Kidney (tissue), 13 donors: ENCODE measurements at regions not wholly inside any gene's neighbourhood (a gene's known extent, or its start where the extent isn't known, plus 50 kb on each side); places are given as distances from the start of the nearest gene placed in this dataset.

Experiments
- DNase-seq, 5 donors: peaks; one replicate each; pipeline ENCODE4 v3.0.0-alpha.2; 2013 to 2020
- FAIRE-seq: peaks from 2 replicates; lab custom pipeline; 2012; peaks lifted over from hg19 to GRCh38; lab: Jason Lieb, UNC
- H3K27ac ChIP-seq, 2 donors: one replicate each; pipeline ENCODE4 v1.7.0; 2013; ENCODE audit warnings: low read depth in 2 of 2, low read length in 2 of 2, inconsistent platforms in 1 of 2
- H3K27me3 ChIP-seq: one replicate; pipeline ENCODE4 v1.7.1; 2013; ENCODE audit warnings: low read length, inconsistent platforms; ENCODE audit not compliant: control insufficient read depth, insufficient read depth
- H3K36me3 ChIP-seq, 3 donors: one replicate each; pipeline versions ENCODE4 v1.7.0 to v1.7.1; 2013; ENCODE audit warnings: low read length in 3 of 3, control low read depth in 1 of 3, inconsistent platforms in 1 of 3; ENCODE audit not compliant: insufficient read depth in 3 of 3, control insufficient read depth in 2 of 3
- H3K4me1 ChIP-seq, 3 donors: one replicate each; pipeline versions ENCODE4 v1.7.0 to v1.7.1; 2013; ENCODE audit warnings: low read length in 3 of 3, inconsistent platforms in 1 of 3, low read depth in 1 of 3; ENCODE audit not compliant: control insufficient read depth in 2 of 3, insufficient read depth in 2 of 3
- H3K4me3 ChIP-seq, 3 donors: one replicate each; pipeline versions ENCODE4 v1.7.0 to v1.8.1; 2013; ENCODE audit warnings: low read length in 3 of 3, control low read depth in 1 of 3, inconsistent platforms in 1 of 3
- H3K9ac ChIP-seq, 3 donors: one replicate each; pipeline versions ENCODE4 v1.7.0 to v1.7.1; 2013; ENCODE audit warnings: low read length in 3 of 3, control low read depth in 1 of 3, inconsistent platforms in 1 of 3
- H3K9me3 ChIP-seq, 3 donors: one replicate each; pipeline versions ENCODE4 v1.7.0 to v1.7.1; 2013; ENCODE audit warnings: low read length in 3 of 3, control low read depth in 1 of 3, inconsistent platforms in 1 of 3; ENCODE audit not compliant: control insufficient read depth in 2 of 3, insufficient read depth in 1 of 3
- CTCF ChIP-seq: IDR thresholded peaks from 3 replicates; pipeline ENCODE4 v1.5.1; 2012; ENCODE audit warnings: mild to moderate bottlenecking, moderate library complexity, borderline replicate concordance; ENCODE audit not compliant: insufficient read depth; ENCODE audit errors: extremely low read depth
- intact Hi-C: fragments of 100-400 bp; cut with DNase I; formaldehyde crosslinking; loops from one replicate; pipeline ENCODE4 v1.11.1; 2022
- donor health status: control.
- donor health status: control.
- donor health status: control.
- donor health status: control.
- donor health status: control.
- donor health status: DM: yes; HTN: yes; CAD: no.
- donor health status: Normal renal cell carcinoma (clear cell type).

GRCh38 chr3:94482686-94483085 lies 419.8 kb downstream of the NSUN3 start:
- Histone ChIP-seq H3K4me1 (no peaks in the 10 kb centered on the region), H3K36me3 (no peaks in the 10 kb centered on the region), H3K27ac (no peak overlapping the region), H3K27me3 (no peaks in the 10 kb centered on the region), H3K9ac (no peak overlapping the region), H3K4me3 (no peak overlapping the region), H3K9me3 (no peaks in the 10 kb centered on the region)
- FAIRE-seq (no peak), DNase-seq (peak in 2 of 5 donors; percentile 12 to 42)
- no peak for TF ChIP-seq CTCF
- intact Hi-C loops, result no loop called here

- FAIRE-seq (no peak), DNase-seq (no peak)
- H3K27me3 ChIP-seq, result no peaks in the 10 kb centered on the region
- no peak for TF ChIP-seq CTCF
- H3K4me1 ChIP-seq, result no peaks in the 10 kb centered on the region
- intact Hi-C loops, result no loop called here
- no peaks in the 10 kb centered on the region for H3K9me3 ChIP-seq
- no peak overlapping the region for H3K27ac ChIP-seq
- H3K36me3 ChIP-seq, result no peaks in the 10 kb centered on the region
- H3K9ac ChIP-seq, result no peak overlapping the region
- H3K4me3 ChIP-seq, result no peak overlapping the region
Observed at GRCh38 chr3:94483403-94483802, 420.5 kb downstream of the NSUN3 start.

GRCh38 chr3:94494992-94495391 lies 432.1 kb downstream of the NSUN3 start:
- no peak for DNase-seq
- FAIRE-seq, result no peak

More at GRCh38 chr3:94494992-94495391, 432.1 kb downstream of the NSUN3 start:
- H3K27ac ChIP-seq, result no peak overlapping the region
- no peaks in the 10 kb centered on the region for H3K9me3 ChIP-seq
- no peaks in the 10 kb centered on the region for H3K36me3 ChIP-seq
- no peak for TF ChIP-seq CTCF
- intact Hi-C loops, result no loop called here
- H3K27me3 ChIP-seq, result no peaks in the 10 kb centered on the region
- no peaks in the 10 kb centered on the region for H3K4me1 ChIP-seq
- no peak overlapping the region for H3K4me3 ChIP-seq
- no peak overlapping the region for H3K9ac ChIP-seq
